Stimulated activated memory B cell treated with anti-CD40 and anti-IgM and Interleukin-4, amounts not matched to agents 10 μg/mL and 1 μg/mL and 100 μg/mL, for 72 hours (primary cell): ENCODE measurements at regions not wholly inside any gene's neighbourhood (a gene's known extent, or its start where the extent isn't known, plus 50 kb on each side); places are given as distances from the start of the nearest gene placed in this dataset.
A peak's percentile ranks its signal among the peaks of the same experiment; 100 is the strongest.
"Not testable (repeated sequence)": the region's sequence is repeated elsewhere in the genome, so short reads cannot be mapped to it uniquely, and the experiment has no call there.

ENCODE experiments used
- ATAC-seq: fragments of 150-1000 bp; cut with Tn5 transposase; 2 replicates; pipeline ENCODE4 v1.10.0; 2021
- H3K27ac Mint-ChIP-seq: one replicate; pipeline ENCODE4 v1.8.0; 2022; ENCODE audit warnings: mild to moderate bottlenecking, mixed read lengths
- H3K27me3 Mint-ChIP-seq: one replicate; pipeline ENCODE4 v1.8.0; 2022; ENCODE audit warnings: mixed read lengths
- H3K36me3 Mint-ChIP-seq: one replicate; pipeline ENCODE4 v1.8.0; 2022; ENCODE audit warnings: mixed read lengths
- H3K4me1 Mint-ChIP-seq: one replicate; pipeline ENCODE4 v1.8.0; 2022; ENCODE audit warnings: mixed read lengths
- H3K4me3 Mint-ChIP-seq: one replicate; pipeline ENCODE4 v1.8.0; 2022; ENCODE audit warnings: mild to moderate bottlenecking, moderate library complexity, mixed read lengths
- H3K9me3 Mint-ChIP-seq: one replicate; pipeline ENCODE4 v1.8.0; 2022; ENCODE audit warnings: mixed read lengths

- H3K27me3 Mint-ChIP-seq, H3K4me1 Mint-ChIP-seq, H3K9me3 Mint-ChIP-seq, ATAC-seq, H3K4me3 Mint-ChIP-seq, H3K36me3 Mint-ChIP-seq, H3K27ac Mint-ChIP-seq: not testable (repeated sequence)
Measured at GRCh38 chr15:21174761-21175160, 265.5 kb downstream of the POTEB3 start.

- not testable (repeated sequence) for H3K9me3 Mint-ChIP-seq, H3K4me1 Mint-ChIP-seq, H3K4me3 Mint-ChIP-seq, H3K27ac Mint-ChIP-seq, H3K27me3 Mint-ChIP-seq, ATAC-seq, H3K36me3 Mint-ChIP-seq
Measured at GRCh38 chr15:21151203-21151966, 285.3 kb upstream of the POTEB2 start.

- not testable (repeated sequence) for H3K36me3 Mint-ChIP-seq, H3K27ac Mint-ChIP-seq, H3K27me3 Mint-ChIP-seq, H3K4me3 Mint-ChIP-seq, ATAC-seq, H3K4me1 Mint-ChIP-seq, H3K9me3 Mint-ChIP-seq
Measured at GRCh38 chr15:21148136-21148535, 282.0 kb upstream of the POTEB2 start.

GRCh38 chr15:21133893-21134292 is 267.8 kb upstream of the POTEB2 start:
- not testable (repeated sequence) for H3K27ac Mint-ChIP-seq, H3K4me3 Mint-ChIP-seq, H3K36me3 Mint-ChIP-seq, H3K27me3 Mint-ChIP-seq, ATAC-seq, H3K9me3 Mint-ChIP-seq, H3K4me1 Mint-ChIP-seq

GRCh38 chr15:21112271-21113053 is 246.3 kb upstream of the POTEB2 start:
- H3K9me3 Mint-ChIP-seq: not testable (repeated sequence)

GRCh38 chr15:21111861-21112260 is 245.7 kb upstream of the POTEB2 start:
- not testable (repeated sequence) for H3K4me3 Mint-ChIP-seq, H3K4me1 Mint-ChIP-seq, H3K9me3 Mint-ChIP-seq, H3K36me3 Mint-ChIP-seq, ATAC-seq, H3K27ac Mint-ChIP-seq, H3K27me3 Mint-ChIP-seq

More at GRCh38 chr15:21112271-21113053, 246.3 kb upstream of the POTEB2 start:
- not testable (repeated sequence) for ATAC-seq, H3K4me1 Mint-ChIP-seq, H3K36me3 Mint-ChIP-seq, H3K27me3 Mint-ChIP-seq, H3K4me3 Mint-ChIP-seq, H3K27ac Mint-ChIP-seq

GRCh38 chr15:21111172-21111571 is 245.1 kb upstream of the POTEB2 start:
- H3K36me3 Mint-ChIP-seq, H3K4me3 Mint-ChIP-seq, H3K9me3 Mint-ChIP-seq, H3K27ac Mint-ChIP-seq, H3K27me3 Mint-ChIP-seq, ATAC-seq, H3K4me1 Mint-ChIP-seq: not testable (repeated sequence)

GRCh38 chr15:21110187-21110804 is 244.2 kb upstream of the POTEB2 start:
- H3K4me1 Mint-ChIP-seq, H3K27me3 Mint-ChIP-seq, H3K27ac Mint-ChIP-seq, H3K4me3 Mint-ChIP-seq, H3K36me3 Mint-ChIP-seq, H3K9me3 Mint-ChIP-seq: not testable (repeated sequence)
- ATAC-seq: peak; percentile 62

- not testable (repeated sequence) for H3K27me3 Mint-ChIP-seq, H3K4me1 Mint-ChIP-seq, H3K36me3 Mint-ChIP-seq, H3K27ac Mint-ChIP-seq, H3K9me3 Mint-ChIP-seq, H3K4me3 Mint-ChIP-seq
- ATAC-seq: peak; percentile 51
Measured at GRCh38 chr15:21108384-21108783, 242.3 kb upstream of the POTEB2 start.

- peak; percentile 77 for ATAC-seq
- not testable (repeated sequence) for H3K27ac Mint-ChIP-seq, H3K4me1 Mint-ChIP-seq, H3K9me3 Mint-ChIP-seq, H3K36me3 Mint-ChIP-seq, H3K27me3 Mint-ChIP-seq, H3K4me3 Mint-ChIP-seq
Measured at GRCh38 chr15:21107399-21108381, 241.6 kb upstream of the POTEB2 start.

- H3K27ac Mint-ChIP-seq, H3K9me3 Mint-ChIP-seq, H3K27me3 Mint-ChIP-seq, H3K36me3 Mint-ChIP-seq, H3K4me3 Mint-ChIP-seq, H3K4me1 Mint-ChIP-seq, ATAC-seq: not testable (repeated sequence)
Measured at GRCh38 chr15:21096599-21096998, 230.5 kb upstream of the POTEB2 start.

- not testable (repeated sequence) for H3K4me3 Mint-ChIP-seq, H3K27ac Mint-ChIP-seq, H3K4me1 Mint-ChIP-seq, H3K27me3 Mint-ChIP-seq, H3K9me3 Mint-ChIP-seq, H3K36me3 Mint-ChIP-seq
- ATAC-seq: peak; percentile 5
Measured at GRCh38 chr15:21079544-21079943, 213.4 kb upstream of the POTEB2 start.

- H3K4me1 Mint-ChIP-seq, H3K9me3 Mint-ChIP-seq, H3K27me3 Mint-ChIP-seq, H3K4me3 Mint-ChIP-seq, H3K27ac Mint-ChIP-seq, ATAC-seq, H3K36me3 Mint-ChIP-seq: not testable (repeated sequence)
Measured at GRCh38 chr15:21068917-21069316, 202.8 kb upstream of the POTEB2 start.

- not testable (repeated sequence) for H3K36me3 Mint-ChIP-seq, H3K27ac Mint-ChIP-seq, H3K27me3 Mint-ChIP-seq, H3K4me3 Mint-ChIP-seq, H3K4me1 Mint-ChIP-seq, ATAC-seq, H3K9me3 Mint-ChIP-seq
Measured at GRCh38 chr15:21063512-21063911, 197.4 kb upstream of the POTEB2 start.

- not testable (repeated sequence) for H3K27ac Mint-ChIP-seq, H3K4me3 Mint-ChIP-seq, H3K4me1 Mint-ChIP-seq, H3K27me3 Mint-ChIP-seq, H3K36me3 Mint-ChIP-seq, H3K9me3 Mint-ChIP-seq
- peak; percentile 31 for ATAC-seq
Measured at GRCh38 chr15:21062619-21063163, 196.6 kb upstream of the POTEB2 start.
